Ascending aorta (tissue), 2 donors: ENCODE measurements at regions not wholly inside any gene's neighbourhood (a gene's known extent, or its start where the extent isn't known, plus 50 kb on each side); places are given as distances from the start of the nearest gene placed in this dataset.

ENCODE experiments used
- DNase-seq, 2 donors: peaks; one replicate each; pipeline ENCODE4 v3.0.0-alpha.2; 2019; ENCODE audit warnings: low spot score in 2 of 2
- H3K27ac ChIP-seq, 2 donors: fragments of 200-600 bp; sonication (generic); one replicate each; pipeline ENCODE4 v1.5.1; 2016 to 2017; ENCODE audit warnings: mild to moderate bottlenecking in 1 of 2
- H3K27me3 ChIP-seq: fragments of 200-600 bp; sonication (generic); one replicate; pipeline ENCODE4 v1.5.1; 2017
- H3K36me3 ChIP-seq, 2 donors: fragments of 200-600 bp; sonication (generic); one replicate each; pipeline ENCODE4 v1.5.1; 2016
- H3K4me1 ChIP-seq, 2 donors: fragments of 200-600 bp; sonication (generic); one replicate each; pipeline ENCODE4 v1.5.1; 2016 to 2017; ENCODE audit warnings: mild to moderate bottlenecking in 1 of 2
- H3K4me3 ChIP-seq, 2 donors: fragments of 200-600 bp; sonication (generic); one replicate each; pipeline ENCODE4 v1.5.1; 2016 to 2017; ENCODE audit warnings: mild to moderate bottlenecking in 1 of 2
- H3K9me3 ChIP-seq, 2 donors: fragments of 200-600 bp; sonication (generic); one replicate each; pipeline ENCODE4 v1.5.1; 2016
- intact Hi-C: fragments of 100-400 bp; cut with DNase I; formaldehyde crosslinking; loops from one replicate; pipeline ENCODE4 v1.15.1; 2023
- TF ChIP-seq, protein P1 (sequence below), 3 experiments: fragments of 200-600 bp in 2 of 3; fragments of 450-650 bp in 1 of 3; sonication (generic) in 2 of 3; IDR thresholded peaks; one replicate each; pipeline ENCODE4 v1.5.1; 2016 to 2019; ENCODE audit warnings: antibody characterized with exemption in 3 of 3, mild to moderate bottlenecking in 1 of 3, moderate library complexity in 1 of 3

DNA sequence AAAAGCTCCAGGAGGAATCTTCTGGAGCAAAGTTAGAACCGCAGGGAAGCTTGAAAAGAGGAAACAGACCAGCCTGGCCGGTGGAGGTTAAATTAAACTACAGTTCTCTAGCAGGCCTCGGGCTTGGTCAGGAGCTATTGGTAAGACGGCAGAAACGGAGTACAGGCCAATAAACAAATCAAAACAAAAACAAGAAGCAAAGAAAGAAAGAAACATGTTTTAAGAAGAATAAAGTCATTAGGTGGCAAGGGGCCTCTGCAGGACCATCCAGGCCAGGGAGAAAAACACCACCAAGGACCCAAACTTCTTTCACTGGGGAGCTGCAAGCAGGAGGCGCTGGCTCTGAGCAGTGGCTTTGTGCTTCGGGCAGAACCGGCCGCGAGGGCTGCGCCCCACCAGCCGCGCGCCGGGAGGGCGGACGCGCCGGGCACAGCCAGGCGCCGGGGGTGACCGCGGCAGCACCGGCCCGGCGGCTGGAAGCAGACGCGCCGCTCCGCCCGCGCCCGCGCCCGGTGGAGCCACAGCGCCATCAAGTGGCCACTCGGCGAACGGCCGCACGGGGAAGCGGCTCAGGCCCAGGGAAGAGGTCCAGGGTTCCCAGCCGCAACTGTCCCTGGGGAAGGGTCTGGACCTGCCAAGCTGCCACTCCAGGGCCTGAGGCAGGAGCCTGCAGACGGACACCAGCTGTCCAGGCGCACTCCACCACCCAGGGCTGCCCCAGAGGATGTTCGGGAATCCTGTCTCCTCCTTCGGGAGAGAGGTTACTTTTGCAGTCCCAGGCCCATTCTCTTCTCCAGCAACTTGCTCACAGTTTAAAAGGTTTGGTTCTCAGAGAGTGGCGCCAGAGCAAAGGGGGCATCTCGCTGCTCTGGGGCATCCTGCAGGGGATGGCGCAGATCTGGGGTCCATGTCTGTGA lies 419.4 kb downstream of the SOX9 start:
- intact Hi-C loops, result loop anchor here (1.0 to 2.0 kb wide), 2 partner anchors 417 to 1904 kb away; no protein-coding TSS in a partner anchor
- DNase-seq, result peak in 1 of 2 donors; percentile 71
- Histone ChIP-seq H3K27me3 (no peaks in the 10 kb centered on the region), H3K27ac (no peak overlapping the region), H3K9me3 (no peaks in the 10 kb centered on the region), H3K4me1 (peaks cover 0 to 4% of the 10 kb centered on the region in 2 donors), H3K4me3 (peak overlapping the region in 1 of 2 donors; percentile 30), H3K36me3 (no peaks in the 10 kb centered on the region)
- TF ChIP-seq, protein P1, sequence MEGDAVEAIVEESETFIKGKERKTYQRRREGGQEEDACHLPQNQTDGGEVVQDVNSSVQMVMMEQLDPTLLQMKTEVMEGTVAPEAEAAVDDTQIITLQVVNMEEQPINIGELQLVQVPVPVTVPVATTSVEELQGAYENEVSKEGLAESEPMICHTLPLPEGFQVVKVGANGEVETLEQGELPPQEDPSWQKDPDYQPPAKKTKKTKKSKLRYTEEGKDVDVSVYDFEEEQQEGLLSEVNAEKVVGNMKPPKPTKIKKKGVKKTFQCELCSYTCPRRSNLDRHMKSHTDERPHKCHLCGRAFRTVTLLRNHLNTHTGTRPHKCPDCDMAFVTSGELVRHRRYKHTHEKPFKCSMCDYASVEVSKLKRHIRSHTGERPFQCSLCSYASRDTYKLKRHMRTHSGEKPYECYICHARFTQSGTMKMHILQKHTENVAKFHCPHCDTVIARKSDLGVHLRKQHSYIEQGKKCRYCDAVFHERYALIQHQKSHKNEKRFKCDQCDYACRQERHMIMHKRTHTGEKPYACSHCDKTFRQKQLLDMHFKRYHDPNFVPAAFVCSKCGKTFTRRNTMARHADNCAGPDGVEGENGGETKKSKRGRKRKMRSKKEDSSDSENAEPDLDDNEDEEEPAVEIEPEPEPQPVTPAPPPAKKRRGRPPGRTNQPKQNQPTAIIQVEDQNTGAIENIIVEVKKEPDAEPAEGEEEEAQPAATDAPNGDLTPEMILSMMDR (IDR thresholded peaks at IDR 0.05), result peak; percentile 66 to 95 (median 82)

DNA sequence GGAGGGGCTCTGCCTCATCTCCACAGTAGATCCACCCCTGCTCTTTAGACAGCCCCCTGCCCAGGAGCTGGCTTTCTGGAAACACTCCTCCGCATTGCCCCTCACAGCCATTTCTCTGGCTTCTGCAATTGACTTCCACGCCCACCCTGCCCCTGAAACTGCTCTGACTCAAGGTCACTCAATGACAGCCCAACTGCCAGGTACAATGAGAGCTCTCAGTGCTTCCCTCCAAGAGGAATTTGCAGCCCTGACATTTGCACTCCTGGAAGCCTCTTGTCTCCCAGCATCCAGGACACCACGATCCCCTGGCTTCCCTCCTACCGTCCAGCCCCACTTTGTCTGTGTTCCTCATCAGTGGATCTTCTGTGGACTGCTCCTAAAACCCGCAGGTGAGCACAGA lies 421.5 kb downstream of the SOX9 start:
- Histone ChIP-seq H3K27me3 (no peaks in the 10 kb centered on the region), H3K9me3 (no peaks in the 10 kb centered on the region), H3K36me3 (no peaks in the 10 kb centered on the region), H3K27ac (no peak overlapping the region), H3K4me1 (peaks cover 0 to 4% of the 10 kb centered on the region in 2 donors), H3K4me3 (no peak overlapping the region)
- DNase-seq, result no peak
- TF ChIP-seq, protein P1 (IDR thresholded peaks at IDR 0.05), result no peak
- intact Hi-C loops, result no loop called here

DNA sequence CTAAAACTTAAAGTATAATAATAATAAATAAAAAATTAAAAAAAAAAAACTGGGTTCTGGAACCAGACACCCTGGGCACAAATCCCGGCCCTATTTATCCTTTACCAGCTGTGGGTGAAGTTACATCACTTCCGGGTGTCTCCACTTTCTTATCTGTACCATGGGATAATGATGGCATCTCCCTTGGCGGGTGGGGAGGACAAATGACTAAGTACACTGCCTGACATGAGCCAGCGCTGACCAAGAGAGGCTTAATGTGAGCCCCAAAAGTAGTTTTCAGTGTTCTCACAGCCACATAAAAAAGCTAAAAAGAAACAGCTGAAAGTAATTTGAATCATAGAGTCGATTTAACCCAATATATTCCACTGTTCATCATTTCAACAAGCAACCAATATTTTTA lies 424.9 kb downstream of the SOX9 start:
- H3K4me3 ChIP-seq, result no peak overlapping the region
- H3K36me3 ChIP-seq, result no peaks in the 10 kb centered on the region
- TF ChIP-seq, protein P1 (IDR thresholded peaks at IDR 0.05), result no peak
- H3K4me1 ChIP-seq, result no peaks in the 10 kb centered on the region
- no peaks in the 10 kb centered on the region for H3K27me3 ChIP-seq
- intact Hi-C loops, result no loop called here
- H3K9me3 ChIP-seq, result no peaks in the 10 kb centered on the region
- H3K27ac ChIP-seq, result no peak overlapping the region
- DNase-seq, result no peak

DNA sequence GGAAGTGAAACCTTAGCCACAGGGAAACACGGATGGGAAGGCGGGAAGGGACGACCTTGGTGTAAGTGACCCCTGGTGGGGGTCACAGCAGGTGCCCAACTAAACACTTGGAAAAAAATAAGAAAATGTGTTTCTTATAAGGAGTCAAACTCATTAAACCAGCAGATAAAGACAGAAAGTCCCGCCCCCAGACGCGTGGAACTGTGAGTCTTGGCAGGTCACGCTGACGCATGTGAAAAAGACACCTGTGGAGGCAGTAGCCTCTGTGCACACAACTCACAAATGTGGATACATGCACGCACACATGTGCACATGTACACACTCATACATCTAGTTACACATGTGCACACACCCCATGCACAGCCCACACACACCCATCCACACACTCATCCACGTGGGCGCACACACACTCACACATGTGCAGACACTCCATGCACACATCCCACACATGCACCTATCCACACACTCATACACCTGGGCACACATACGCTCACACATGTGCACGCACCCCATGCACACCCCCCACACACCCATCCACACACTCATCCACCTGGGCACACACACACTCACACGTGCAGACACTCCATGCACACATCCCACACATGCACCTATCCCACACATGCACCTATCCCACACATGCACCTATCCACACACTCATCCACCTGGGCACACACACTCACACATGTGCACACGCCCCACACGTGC lies 432.4 kb downstream of the SOX9 start:
- no peaks in the 10 kb centered on the region for H3K36me3 ChIP-seq
- no peaks in the 10 kb centered on the region for H3K27me3 ChIP-seq
- H3K9me3 ChIP-seq, result no peaks in the 10 kb centered on the region
- no peak overlapping the region for H3K4me3 ChIP-seq
- intact Hi-C loops, result no loop called here
- no peaks in the 10 kb centered on the region for H3K4me1 ChIP-seq
- no peak for DNase-seq
- TF ChIP-seq, protein P1 (IDR thresholded peaks at IDR 0.05), result no peak
- no peak overlapping the region for H3K27ac ChIP-seq

DNA sequence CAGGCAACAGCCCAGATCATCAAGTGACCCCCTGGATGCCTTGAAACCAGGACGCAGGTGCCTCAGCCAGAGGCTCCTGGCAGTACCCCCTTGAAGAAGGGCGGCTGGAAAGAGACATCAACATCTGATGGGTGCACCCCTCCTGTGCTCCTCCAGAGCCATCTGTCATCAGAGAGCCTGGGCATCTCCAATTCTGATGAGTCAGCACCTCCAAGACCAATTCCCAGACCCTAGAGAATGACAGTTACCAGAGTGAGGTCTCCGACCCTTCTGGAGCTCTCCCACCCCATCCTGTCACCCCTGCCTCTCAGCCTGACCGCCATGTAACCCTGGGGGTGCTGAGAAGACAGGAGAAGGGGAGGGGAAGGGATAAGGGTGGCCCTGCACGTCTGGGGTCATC lies 433.7 kb downstream of the SOX9 start:
- DNase-seq, result no peak
- intact Hi-C loops, result no loop called here
- TF ChIP-seq, protein P1 (IDR thresholded peaks at IDR 0.05), result no peak
- Histone ChIP-seq H3K36me3 (no peaks in the 10 kb centered on the region), H3K9me3 (no peaks in the 10 kb centered on the region), H3K4me1 (no peaks in the 10 kb centered on the region), H3K27ac (no peak overlapping the region), H3K4me3 (no peak overlapping the region), H3K27me3 (no peaks in the 10 kb centered on the region)
